Activated naive CD4-positive, alpha-beta T cell treated with Interleukin-2 at 50 U/mL for 16 hours (primary cell): ENCODE measurements at regions not wholly inside any gene's neighbourhood (a gene's known extent, or its start where the extent isn't known, plus 50 kb on each side); places are given as distances from the start of the nearest gene placed in this dataset.

ENCODE experiments used
- DNase-seq: peaks from one replicate; pipeline ENCODE4 v3.0.0-alpha.2; 2020

DNA sequence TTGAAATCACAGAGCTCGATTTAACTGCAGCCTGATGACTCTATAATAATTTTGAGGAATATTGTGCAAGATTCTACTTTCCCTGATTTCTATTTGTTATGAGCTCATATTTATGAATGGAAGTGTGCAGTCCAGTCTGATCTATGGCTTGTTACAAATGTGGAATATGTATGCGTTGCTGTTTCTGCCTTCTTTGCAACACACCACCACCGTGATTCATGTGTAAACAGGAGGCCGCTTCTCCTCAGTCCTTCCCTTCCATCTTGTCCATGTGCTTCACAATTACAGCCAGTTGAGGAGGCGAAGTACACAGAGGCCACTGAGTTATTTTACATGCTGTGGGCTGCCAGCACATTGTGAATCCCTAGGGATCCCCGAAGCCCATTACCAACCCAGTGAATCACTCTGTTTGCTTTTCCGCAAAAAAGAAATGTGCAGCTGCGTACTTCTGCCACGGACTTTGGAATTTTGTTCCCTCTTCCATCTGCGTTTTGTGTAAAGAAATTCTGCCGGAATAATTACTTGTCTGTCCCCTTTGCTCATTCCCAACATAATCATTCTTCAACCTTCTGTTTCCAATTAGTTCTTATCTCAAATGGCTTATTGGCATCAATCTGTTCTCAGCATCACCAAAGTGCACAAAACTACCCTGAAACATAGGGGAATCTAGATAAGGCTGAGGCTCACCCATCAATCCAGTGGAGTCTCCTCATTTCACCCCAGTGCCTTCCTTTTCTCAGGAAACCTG lies 551.6 kb upstream of the CITED2 start:
- DNase-seq = no peak

DNA sequence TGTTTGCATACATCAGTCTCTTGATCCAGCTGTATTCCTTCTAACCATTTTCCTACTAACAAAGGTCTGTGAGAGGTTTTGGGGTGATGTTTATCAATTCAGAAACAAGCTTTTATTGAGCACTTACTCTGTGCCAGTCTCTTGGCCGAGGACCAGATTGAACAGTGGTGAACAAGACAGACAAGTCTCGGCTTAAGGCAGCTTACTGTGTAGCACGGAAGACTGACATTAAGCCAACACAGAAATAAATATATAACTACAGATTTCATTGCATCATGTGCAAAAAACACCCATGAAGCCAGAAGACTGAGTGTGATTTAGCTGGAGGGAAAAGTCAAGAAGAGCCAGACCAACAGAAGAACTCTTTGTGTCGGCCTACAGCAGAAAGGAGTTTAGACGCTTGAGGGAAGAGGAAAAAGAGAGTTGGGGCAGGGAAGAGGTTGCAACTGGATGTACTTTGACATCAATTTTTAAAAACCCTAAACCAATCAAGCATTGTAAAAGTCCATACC lies 549.6 kb upstream of the CITED2 start:
- no peak for DNase-seq

DNA sequence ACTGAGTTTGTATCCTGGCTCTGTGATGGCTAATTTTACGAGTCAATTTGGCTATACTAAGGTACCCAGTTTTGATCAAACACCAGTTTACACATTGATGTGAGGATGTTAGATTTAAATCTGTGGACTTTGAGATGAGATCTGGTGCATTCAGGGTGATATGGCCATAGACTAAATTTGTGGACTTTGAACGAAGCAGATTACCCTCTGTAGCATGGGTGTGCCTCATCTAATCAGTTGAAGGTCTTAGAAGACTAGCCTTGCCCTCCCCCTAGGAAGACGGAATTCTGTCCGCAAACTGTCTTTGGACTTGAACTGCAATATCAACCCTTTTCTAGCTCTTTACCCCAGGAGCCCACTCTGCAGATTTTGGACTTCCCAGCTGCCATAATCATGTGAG lies 547.8 kb upstream of the CITED2 start:
- no peak for DNase-seq

DNA sequence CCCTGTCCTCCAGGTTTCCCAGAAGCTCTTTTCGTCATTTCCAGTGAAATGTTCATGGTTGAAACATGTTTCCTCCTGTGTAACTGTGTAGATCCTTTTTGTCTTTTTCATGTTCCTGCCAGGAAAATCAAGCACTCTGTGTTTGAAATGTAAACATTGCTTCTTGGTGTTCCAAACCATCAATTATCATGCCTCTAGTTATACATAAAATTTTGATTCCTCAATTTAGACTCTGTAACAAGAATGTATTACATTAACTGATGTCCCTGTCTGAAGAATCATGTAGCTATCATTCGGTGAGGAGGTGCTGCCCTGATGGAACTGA lies 546.3 kb upstream of the CITED2 start:
- no peak for DNase-seq

DNA sequence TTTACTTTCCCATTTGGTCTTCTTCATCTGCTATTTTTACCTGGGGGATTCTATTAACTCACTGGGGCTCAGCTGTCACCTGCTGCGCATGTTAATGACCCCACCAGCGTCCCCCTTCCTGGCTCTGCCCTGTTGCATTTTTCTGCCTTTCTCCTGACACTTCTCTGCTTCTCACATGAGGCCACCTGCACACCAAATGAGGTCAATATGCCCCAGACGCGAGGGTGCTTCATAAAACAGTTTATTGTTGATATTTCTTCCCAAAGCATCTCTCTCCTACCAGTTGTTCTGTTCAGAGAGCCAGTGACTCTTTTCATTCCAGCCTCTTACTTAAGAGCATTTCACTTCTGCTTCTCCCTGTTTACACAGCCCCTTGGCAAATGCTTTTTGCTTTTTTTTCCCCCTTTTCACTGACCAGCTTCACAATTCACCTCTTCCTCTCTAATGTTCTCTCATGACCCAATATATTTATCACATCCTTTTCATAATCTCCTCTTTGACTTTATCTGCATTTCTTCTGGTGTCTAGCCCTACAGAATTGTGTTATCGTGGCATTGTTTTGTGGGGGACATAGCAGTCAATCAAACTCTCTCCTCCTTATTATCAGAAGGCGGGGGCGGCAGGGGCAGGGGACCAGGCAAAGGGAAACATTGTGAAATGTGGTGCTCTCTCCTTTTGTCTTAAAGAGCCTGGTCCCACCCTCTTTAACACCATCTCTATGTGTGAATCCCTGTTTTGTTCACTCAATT lies 545.8 kb upstream of the CITED2 start:
- DNase-seq = no peak

DNA sequence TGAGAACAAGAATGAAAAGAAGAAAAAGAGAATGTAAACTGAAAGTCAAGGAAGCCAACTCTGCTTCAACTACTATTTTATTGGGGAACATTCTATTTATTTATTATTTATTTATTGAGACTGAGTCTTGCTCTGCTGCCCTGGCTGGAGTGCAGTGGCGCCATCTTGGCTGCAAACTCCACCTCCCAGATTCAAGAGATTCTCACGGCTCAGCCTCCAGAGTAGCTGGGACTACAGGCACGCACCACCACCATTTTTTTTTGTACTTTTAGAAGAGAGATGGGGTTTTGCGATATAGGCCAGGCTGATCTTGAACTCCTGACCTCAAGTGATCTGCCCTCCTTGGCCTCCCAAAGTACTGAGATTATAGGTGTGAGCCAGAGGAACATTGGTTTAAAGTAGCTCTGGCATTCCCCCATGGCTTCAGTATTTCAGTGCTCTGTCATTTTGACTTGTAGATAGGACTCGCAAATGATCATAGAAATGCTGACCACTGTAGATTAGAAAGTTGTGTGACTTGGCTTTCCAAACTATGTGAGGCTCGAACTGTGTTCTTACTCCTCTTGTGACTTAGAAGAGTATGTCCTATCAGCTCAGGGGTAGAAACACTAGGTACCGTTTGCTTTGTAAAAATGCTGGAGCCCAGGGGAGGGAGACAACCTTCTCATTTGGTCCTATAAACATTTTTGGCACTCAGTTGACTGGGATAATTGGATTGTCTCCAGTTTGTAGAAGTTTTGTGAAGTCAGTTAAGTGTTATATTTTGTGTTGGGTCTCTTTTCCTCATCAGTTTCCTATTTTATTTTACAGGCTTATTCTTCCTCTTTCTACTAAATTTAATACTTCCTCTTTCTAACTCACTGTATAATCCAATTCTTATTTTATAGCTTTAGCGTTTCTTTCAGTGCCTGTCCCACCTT lies 544.9 kb upstream of the CITED2 start:
- DNase-seq = no peak

DNA sequence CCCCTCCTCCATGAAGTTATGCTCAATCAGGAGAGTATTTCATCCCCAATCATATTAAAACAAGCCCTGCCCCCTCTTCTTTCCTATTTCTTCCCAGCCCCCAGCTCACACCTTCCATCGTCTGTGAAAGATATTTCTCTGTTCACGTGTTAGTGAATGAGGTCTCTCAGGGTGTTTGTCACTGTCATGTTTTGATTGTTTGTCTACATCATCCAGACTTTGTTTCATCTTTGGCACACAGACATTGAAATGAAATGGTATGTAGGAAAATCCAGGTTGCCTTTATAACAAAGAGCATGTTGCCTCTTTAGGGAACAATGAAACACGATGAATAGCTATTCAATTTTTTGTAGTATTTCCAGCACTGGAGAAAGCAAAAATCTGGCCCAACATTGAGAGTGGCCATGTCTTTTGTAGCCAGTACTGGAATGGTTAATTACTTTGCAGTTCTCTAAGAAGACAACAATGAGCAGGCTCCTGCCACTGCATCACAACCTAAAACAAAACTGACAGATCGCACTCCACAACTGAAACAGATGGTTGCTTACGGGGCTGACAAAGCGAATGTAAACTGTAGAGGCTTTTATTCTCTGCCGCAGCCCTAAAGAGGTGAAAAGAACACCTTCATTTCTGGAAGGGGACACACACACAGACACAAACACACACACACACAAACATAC lies 543.6 kb upstream of the CITED2 start:
- DNase-seq = no peak

DNA sequence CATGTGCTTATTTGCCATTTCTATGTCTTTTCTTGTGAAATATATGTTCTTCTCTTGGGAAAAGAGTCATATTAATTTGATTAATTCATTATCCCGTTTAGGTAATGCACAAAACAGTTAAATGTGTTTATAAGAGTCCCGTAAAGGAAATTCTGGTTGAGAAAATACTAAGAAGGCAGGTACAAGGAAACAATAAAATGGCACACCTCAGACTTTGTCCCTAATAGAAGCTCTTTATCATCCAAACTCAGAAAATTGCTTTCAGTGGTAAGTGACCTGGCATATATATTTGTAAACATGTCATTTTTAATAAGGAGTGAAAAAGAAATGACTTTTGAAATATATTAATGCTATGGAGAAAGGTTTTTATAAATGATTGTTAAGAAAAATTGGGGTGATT lies 540.5 kb upstream of the CITED2 start:
- no peak for DNase-seq

DNA sequence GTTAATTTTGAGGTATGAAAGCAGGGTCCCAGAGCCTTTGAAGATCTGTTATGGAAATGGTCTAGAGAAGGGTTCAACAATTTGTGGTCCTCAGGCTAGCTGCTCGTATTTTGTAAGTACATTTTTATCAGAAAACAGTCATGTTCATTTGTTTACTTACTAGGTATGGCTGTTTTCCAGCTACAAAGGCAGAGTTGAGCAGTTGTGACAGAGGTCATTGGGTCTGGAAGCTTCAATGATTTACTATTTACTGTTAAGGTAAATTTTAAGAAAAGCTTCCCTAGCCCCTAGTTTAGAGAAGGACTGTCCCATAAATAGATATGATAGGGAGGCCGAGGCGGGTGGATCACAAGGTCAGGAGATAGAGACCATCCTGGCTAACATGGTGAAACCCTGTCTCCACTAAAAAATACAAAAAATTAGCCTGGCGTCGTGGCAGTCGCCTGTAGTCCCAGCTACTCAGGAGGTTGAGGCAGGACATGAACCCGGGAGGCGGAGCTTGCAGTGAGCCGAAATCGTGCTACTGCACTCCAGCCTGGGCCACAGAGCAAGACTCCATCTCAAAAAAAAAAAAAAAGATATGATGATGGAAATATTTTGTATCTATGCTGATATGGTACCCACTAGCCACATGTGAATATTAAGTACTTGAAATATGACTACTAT lies 538.4 kb upstream of the CITED2 start:
- no peak for DNase-seq

DNA sequence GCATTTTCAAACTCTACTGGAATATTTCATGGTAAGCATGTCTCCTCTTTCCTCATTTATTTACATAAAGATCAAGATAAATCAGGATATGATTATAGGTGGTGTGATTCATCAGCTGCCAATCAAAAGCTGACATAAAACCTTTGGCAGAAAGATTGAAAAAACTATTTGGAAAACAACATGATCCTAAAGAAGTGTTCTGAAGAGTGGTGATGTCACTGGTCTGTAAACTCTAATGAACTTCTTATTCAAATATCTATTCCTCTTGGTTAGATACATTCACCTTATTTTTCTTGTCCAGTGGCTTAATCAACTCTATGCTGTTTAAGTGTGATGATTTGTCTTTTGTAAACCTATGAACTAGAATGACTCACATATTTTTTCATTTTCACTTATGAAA lies 535.5 kb upstream of the CITED2 start:
- DNase-seq = no peak

DNA sequence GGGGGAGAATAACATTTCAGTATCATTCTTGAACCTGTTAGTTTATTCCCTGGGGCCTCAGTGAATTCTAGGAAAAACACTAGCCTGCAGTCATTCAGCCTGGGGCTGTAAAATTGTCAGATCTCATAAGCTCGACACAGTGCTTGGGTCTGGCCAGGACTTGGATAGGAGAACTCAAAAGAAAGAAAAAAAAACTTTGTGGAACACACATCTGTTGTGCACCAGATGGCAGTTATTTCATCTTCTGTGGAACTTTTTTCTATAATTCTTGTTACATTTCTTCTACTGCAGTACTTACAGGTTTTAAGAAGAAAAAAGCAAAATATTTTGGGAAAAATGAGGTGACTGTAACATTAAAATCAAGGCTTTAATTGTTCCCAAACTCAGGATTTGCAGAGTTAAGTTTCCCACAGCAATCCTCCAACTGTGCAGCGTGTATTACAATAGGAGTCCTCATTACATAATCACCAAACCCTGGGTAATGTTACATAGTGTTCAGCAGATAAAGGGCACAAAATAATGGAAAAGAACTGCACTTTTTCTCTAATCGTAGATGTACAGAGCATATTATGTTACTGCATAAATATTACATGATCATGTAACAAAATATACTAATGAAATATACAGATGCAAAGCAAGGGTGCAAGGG lies 531.1 kb upstream of the CITED2 start:
- DNase-seq = no peak

DNA sequence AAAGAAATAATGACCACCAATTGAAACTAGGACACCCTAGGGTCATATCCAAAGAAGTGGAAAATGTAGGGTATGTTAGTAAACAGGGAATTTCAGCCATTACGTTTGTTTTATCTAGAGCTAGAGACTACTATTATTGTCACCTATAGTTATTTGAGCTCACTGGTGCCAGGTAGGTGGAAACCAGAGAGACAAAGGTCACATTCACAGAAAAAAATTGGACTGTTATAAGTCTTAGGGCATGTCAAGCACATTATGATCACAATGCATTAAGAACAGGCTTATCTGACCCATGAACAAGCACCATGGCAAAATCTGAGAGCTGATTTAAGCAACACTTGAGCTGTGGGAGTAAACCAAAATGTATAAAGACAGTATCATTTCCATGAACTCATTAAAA lies 530.1 kb upstream of the CITED2 start:
- no peak for DNase-seq

DNA sequence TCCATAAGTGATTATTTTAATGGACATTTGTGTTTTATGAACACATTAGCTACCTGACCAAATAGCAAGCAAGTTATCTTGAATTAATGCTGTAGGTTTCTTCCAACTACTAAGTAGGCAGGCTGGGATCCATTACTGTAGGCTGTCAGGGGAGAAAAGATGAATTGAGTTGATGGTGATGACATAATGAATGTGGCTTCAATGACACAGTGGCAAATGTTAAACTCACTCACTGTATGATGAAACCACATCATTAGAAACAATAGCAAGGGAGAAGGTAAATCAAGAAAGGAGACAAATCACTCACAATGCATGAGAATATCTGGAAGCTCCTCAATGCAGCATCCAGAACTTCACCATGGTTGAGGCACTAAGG lies 529.7 kb upstream of the CITED2 start:
- DNase-seq = no peak

DNA sequence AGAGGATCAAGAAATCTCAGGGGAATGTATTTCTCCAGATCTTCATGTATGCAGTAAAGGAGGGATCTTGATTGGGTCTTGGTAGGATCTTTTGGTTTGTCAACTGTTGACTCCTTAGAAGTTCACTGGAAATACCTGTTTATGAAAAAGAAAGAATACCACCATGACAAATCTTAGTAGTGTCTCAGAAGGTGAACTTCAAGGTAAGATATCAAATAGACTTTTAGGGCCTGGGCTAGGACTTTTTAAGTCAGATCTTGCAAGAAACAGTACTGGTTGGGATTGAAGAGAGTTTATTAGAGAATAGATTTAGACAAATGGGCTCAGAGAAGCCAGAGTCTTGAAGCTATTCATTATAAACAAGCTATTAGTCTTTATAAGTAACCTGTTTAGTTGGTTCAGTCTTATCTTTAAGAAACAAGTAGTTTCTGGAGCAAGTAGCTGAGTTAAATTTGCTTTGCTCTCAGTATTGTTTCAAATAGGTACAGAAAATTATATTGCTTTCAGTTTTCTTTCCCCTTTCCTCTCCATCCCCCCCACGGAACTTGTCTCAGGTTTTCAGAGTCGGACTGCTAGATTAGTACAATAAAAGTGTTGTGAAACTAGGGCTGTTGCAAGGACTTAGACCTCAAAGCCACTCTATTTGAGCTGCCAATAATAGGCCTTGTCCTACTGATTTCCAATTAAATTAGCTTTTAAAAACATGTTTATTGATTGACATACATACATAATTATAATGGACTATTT lies 529.1 kb upstream of the CITED2 start:
- DNase-seq = no peak

DNA sequence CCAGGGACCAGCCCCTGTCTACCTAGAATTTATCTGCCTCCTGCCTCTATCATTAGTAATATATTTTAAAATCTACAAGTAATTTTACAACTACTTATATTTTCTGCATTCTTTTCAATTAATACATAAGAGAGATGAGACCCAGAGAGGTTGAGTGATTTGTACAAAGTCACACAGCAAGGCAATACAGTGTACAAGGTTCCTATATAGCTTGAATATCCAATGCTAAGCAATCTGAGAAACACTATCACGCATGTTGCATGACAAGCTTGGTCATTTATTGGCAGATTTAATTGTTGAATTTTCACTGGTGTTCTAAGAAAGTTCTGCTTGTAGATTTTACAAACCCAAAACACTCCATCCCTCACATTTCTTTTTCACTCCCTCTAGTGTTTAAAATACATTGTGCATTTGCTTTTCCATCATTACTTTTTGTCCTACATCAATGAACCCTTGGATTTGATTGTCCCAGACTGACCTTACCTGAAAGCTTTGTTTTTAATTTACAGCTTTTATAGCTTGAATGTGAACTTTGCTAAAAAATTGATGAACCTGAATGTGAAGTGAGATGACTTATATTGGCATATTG lies 520.9 kb upstream of the CITED2 start:
- DNase-seq = no peak

DNA sequence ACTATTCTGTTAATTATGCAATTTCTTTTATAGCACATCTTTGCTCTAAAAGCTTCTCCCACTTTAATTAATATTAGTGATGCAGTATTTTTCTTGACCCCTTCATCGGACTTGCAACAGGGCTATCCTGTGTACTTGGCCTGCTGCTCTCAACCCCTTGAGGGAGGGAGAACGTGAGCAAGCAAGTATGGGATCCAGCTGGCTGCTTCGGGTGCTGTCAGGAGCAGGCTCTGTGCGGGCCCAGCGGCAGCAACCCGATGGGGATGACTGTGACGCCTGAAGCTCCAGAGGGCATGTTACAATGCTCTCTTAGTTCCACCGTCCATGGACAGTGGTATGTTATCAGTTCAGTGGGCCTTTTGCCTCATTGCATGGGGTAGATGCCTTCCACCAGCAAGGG lies 519.8 kb upstream of the CITED2 start:
- no peak for DNase-seq

DNA sequence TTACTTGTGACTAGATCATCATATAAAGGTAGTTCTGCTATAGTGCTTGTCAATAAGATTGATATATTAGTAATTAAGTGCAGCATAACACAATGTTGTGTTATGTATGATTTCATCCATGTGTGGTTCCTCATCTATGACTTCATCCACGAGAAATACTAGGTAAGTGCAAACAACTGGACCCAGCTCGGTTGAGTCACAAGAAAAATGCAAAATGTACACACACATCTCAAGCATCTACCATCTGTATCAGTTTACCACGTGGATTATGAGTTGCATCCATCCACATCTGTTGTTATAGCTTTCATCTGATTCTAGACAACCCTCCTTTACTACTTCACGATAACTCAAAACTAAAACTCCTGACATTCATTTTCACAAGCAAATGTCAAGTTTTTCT lies 517.0 kb upstream of the CITED2 start:
- DNase-seq = no peak

DNA sequence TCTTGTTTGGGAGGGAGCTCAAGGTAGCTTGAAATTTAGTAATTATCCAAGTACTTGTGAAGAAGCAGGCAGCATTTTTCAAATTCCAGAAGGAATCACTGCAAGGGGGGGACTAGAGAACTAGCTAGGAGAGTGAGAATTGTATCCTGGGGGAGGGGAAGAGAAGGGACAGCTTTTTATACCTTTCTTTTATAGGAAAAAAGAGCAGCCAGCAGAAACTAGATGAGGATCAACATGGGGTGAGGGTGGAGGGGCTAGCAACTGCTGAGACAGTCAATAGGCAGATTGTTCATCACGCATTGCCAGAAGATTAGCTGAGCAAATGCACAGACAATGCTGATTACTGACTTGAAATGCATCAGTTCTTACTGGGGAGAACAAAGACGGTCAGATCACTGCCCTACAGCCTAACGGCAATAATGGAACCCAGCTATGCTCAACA lies 514.3 kb upstream of the CITED2 start:
- no peak for DNase-seq

DNA sequence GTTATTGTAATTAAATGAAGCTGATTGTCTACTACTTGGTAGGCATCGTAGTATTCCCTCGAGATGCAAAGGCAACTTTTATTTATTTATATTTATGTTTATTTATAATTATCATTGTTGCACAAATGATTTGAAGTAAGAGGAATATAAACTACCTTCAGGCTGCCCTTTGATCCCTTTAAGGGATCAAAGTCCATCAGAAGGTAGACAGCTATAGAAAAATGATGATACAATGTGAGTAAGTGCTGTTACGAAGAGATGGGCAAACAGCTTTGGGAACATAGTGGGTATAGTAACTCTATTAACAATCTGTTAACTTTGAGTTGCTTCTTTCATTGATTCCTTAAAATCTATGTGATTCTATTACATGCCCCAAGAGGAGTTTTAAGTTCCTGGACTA lies 512.8 kb upstream of the CITED2 start:
- DNase-seq = no peak

DNA sequence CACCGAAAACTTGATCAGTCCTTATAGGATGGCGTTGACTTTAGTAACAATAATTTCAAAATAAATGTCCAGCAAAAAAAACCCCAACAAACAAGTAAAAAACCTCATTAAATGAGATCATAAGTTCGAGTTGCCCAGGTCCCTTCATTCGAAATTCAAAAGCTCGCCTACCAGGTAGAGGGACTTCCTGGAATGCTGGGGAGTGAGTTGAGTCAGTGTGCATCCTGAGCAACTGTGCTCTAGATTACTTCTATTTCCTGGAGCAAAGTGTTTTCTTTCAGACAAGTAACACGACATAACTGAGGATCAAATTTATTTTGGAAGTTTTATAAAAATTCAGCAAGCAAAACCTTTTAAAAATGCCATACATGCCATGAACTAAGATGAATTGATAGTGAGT lies 511.9 kb upstream of the CITED2 start:
- DNase-seq = no peak

DNA sequence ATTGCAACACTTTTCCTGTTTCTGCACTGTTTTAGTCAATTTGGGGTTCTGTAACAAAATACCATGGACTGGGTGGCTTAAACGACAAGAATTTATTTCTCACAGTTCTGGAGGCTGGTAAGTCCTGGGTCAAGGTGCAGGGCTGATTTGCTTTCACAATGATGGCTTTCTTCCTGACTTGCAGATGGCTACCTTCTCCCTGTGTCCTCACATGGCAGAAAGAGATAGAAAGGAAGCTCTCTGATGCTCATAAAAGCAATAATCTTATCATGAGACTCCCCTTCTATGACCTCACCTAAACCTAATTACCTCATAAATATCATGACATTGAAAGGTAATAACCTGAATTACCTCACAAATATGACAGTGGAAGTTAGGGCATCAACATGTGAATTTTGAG lies 511.5 kb upstream of the CITED2 start:
- DNase-seq = no peak
